ENCODE measurements at regions not wholly inside any gene's neighbourhood (a gene's known extent, or its start where the extent isn't known, plus 50 kb on each side); places are given as distances from the start of the nearest gene placed in this dataset.

DNA sequence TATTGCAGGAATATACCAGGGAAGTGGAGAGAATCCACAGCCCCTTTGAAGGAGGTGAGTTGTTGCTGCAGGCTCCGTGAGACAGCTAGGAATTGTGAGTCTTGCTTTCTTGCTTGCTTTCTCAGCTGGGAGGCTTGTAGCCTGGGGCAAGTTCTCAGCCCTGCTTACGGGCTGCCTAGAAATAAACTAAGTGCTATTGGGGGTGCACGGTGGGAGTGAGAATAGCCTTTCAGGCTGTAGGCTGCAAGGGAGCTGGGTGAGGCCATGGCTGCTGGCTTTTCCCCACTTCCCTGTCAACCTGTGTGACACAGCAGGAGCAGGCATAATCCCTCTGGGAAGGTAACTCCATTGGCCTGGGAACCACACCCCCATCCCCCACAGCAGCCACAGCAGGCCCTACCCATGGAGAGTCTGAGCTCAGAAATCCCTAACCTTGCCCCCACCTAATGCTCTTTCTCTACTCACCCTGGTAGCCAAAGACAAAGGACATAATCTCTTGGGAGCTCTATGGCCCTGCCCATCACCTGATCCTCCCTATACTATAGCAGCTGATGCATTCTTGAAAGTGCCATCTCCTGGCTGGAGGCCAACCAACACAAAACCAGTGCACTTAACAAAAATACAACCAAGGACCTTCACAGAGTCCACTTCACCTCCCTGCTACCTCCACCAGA, 113.0 kb downstream of the MMRN1 start:
- DNase-seq, result no peak

- DNase-seq, result no peak
Measured at GRCh38 chr4:90012918-90013317, 114.3 kb upstream of the CCSER1 start.

GRCh38 chr4:90024519-90024918, 102.7 kb upstream of the CCSER1 start:
- DNase-seq, result no peak

GRCh38 chr4:90025248-90025647, 101.9 kb upstream of the CCSER1 start:
- DNase-seq, result peak; percentile 11

- no peak for DNase-seq
Measured at GRCh38 chr4:90027565-90027964, 99.6 kb upstream of the CCSER1 start.

DNA sequence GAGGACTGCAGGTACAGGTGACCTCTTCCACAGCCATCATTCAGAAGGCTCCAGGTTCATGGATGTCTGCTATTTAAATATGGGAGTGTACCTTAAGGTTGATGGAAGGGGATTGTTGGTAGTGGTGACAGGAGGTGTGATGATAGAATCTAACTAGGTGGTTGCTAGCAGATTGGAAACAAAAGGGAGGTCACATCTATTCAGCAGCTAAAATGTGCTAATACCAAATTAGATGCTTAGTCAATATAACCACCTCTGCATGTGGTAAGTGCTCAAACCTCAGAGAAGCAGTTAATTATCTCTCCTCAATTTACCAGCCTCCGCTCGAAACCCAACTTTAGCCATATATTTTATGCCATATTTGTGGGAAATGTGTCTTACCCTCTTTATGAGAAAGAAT, 98.7 kb upstream of the CCSER1 start:
- DNase-seq, result no peak

- DNase-seq, result no peak
Measured at GRCh38 chr4:90030202-90030601, 97.0 kb upstream of the CCSER1 start.

- no peak for DNase-seq
Measured at GRCh38 chr4:90030953-90031352, 96.2 kb upstream of the CCSER1 start.

DNA sequence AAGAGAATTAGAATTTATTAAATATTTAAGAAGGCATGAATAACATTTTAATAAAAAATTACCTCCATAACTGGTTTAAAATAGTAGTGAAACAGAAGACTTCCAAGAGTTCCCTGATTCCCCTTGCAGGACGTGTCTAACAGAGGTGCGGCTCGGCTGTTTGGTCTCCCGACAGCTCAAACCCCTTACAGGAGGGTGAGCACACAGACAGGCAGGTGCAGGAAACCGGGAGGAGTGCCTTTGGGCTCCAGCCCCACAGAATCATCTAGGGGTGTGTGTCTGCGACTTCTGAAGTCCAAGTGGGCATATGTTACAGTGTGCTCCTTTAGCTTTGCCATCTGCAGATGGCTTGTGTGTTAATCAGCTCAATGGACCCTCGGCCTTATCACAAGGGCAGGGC, 88.1 kb upstream of the CCSER1 start:
- DNase-seq, result no peak

DNA sequence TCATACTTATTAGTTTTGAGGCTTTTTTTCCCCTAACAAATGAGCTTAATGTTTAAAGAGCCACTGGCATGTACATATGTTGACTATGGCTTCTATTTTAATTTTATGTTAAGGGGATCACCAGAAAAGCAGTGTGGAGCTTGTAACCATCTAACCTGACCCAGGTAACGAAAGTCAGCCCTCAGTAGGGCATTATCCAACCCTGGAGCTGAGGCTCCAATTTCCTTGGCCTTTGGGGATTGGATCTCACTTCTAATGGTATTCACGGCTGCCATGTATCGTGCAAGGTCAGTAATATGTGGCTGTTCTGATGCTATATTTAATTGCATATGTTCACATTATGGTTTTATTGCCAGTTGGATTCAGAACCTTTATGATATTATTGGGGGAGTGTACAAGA, 75.2 kb upstream of the CCSER1 start:
- no peak for DNase-seq

- no peak for DNase-seq
Measured at GRCh38 chr4:90057091-90057490, 70.1 kb upstream of the CCSER1 start.

DNA sequence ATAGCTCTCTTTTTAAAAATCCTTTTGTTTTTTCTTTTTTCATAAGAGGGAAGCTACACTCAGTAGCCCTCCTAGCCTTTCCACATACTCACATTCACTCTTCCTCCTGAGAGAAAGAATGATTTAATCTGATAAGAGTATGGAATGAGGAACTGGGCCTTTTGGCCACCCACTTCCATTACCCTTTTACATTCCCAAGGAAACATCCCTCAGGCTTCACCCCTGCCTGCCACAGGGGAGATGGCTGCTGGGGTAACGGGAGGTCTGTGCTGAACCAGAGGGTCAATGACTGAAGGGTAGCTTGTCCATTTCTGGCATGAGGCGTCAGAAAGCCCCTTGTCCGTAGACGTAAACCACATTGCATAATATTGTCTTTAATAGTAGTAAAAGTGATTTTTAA, 67.2 kb upstream of the CCSER1 start:
- DNase-seq, result no peak

DNA sequence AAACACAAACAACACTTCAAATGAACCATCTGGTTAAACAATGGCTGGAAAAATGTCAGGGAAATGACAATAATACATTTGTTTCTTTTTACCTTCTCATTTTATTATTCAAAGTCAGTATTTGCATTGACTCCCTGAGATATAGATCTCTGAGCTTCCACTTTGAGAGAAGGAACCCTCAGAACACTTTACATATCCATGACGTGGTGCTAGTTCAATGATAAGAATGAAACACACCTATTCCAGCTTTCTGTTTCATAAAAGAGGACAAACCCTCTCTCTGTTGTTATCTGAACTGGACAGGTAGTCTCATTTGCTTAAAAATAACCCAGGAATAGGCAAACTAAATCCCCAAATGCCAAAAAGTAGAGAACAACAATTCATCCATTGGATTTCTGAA, 65.3 kb upstream of the CCSER1 start:
- no peak for DNase-seq

DNA sequence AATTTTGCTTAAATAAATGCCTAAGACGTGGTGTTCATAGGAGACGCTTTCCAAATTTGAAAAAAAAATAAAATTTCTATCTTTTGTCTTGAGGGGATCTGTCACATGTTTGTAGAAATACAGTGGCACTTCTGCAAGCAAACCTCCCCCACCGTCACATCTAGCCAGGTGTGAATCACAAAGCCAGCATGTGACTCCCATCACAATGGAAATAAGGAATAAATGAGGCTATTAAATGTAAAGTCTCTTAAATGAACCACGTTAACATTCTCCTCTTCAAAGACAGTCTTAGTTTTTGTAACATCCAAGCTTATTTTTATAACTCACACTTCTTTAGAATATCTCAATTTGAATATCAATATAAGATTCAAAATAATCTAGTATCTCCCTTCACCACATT, 63.0 kb upstream of the CCSER1 start:
- no peak for DNase-seq

GRCh38 chr4:90069151-90069550, 58.0 kb upstream of the CCSER1 start:
- DNase-seq, result no peak

DNA sequence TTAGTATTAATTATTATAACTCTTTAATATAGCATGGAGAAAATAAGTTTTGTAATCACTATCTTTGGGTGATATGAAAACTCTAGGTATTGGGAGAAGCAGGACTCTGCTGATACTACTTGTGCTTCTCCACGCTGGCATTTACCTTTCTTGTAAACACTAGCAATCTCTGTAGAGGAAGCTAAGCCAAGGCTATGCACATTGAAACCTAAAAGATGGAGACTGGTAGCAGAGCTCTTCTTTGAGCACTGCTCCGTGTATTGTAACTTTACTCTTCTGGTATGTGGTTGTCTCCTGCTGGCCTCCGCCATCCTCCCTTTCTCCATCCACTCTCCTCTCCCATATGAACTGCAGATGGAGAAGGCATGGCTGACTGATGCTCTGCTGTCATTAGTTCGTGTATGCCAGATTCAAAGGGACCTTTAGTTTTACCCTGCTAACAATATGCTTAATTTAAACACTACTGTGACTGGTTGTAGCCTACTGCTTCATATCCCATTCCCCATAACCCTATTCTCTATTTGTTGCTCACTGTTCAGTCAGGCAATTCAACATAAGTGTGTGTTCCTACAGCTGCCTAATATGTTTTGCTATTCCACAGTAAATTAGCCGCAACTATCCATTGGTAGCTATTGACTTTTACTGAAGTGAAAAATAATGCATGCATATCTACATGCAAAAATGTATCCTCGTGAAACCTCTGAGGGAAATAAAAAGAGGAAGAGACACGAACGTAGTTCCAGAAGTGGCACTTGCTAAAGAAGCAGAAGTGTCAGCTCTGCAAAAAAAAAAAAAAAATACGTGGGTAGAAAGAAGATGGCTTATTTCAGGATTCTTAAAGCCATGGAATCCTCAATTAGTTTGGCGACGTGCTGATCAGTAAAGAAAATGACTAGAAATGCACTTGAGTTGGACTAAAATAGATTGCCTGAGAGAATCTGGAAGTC, 55.6 kb upstream of the CCSER1 start:
- DNase-seq, result no peak

- DNase-seq, result no peak
Measured at GRCh38 chr4:90074322-90074886, 52.8 kb upstream of the CCSER1 start.
